Dermis blood vessel endothelial cell (primary cell): ENCODE measurements at regions not wholly inside any gene's neighbourhood (a gene's known extent, or its start where the extent isn't known, plus 50 kb on each side); places are given as distances from the start of the nearest gene placed in this dataset.

ENCODE experiments used
- DNase-seq: peaks from one replicate; pipeline ENCODE4 v3.0.0; 2010

DNA sequence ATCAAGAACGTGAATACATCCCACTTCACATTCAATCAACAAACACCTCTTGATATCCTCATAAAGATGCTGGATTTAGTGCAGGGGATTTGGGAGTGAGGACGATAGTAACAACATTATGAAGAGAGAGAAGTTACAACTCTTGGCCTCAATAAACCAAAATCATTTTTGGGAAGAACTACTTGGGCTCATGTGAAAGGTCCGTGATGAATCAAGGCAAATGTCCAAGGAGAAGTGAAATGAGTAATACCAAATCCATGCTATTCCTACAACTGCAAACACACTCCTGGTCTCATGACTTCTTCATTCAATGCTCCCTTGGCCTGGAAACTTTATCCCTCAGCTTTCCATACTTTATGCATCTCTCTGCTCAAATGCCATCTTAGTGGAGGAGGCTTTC is 162.0 kb upstream of the LMNTD1 start:
- no peak for DNase-seq

DNA sequence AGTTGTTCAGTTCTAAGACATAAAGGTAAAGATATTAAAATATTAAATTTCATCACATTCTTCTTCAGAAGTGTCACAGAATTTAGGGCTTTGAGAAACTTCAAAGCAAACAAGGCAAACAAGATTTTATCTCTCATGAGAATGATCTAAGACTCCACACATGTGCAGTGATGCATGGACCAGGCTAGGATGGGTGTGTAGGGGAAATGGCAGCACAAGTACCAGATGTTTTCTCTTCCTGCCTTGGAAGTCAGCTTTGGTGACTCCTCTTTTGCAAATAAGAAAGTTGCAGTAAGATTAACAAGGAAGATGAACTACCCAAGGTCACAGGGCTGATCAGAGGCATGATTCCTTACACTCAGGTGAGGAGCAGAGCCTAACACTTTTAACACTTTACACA is 163.8 kb upstream of the LMNTD1 start:
- no peak for DNase-seq

DNA sequence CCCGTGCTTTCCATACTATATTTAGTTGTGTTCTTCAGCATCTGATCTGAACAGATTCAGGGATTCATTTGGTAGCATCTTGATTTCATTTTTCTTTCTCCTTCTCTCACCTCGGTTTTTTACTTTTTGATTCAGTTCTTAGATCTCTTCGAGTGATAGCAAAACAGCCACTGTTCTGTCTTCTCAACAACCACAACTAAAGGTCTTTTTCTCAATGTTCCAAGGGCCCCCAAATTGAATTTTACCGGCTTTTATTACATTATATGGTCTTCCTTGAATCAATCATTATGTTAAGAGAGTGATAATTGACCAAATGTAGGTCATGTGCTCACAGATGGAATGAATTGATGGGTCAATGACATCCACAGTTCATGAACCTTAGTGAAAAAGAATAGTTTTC is 164.5 kb upstream of the LMNTD1 start:
- no peak for DNase-seq

DNA sequence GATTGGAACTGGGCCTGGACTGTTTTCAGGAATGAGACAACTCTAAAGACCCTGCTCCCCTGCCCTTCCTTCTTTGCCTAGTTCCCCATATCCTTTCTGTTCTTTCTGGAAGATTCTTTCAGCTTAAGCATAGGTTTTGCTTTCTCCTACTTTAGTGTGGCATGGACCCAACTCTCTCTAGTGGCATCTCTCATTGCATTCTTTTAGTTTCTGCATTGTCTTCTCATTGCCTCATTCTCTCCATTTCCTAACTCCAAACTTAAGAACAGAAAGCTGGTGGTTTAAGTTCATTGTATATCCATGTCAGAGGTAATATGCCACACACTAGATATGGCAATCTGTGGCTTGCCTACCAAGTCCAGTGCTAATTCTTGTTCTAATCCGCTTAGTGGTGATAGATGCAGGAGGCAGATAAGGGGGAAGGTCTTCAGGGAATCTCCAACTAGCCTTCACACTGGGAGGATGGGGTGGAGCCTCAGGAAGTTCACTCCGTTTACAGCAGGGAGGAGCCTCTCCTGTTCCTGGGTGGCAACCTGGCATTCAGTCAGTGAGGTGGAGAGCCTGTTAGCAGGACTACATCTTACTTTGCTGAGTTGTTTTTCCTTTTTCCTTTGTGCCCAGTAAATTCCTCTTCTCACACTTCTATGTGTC is 165.1 kb upstream of the LMNTD1 start:
- DNase-seq: no peak

DNA sequence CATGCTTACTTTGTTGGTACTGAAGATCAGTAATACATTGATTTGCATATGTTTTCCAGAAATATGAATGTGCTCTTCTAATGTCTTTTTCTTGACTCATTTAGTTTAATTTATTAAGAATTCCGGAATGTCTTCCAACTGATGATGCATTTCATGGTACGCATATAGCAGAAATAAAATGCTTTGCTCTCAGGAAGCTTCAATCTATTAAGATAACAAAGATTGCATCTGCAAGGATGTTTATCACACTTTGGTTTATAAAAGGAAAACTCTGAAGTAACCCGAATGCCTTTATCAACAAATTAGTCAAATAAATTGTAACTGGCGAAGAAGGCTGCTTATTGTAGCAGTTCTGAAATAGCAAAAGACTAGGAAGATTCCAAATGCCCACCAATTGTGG is 166.4 kb upstream of the LMNTD1 start:
- DNase-seq: peak; percentile 38

DNA sequence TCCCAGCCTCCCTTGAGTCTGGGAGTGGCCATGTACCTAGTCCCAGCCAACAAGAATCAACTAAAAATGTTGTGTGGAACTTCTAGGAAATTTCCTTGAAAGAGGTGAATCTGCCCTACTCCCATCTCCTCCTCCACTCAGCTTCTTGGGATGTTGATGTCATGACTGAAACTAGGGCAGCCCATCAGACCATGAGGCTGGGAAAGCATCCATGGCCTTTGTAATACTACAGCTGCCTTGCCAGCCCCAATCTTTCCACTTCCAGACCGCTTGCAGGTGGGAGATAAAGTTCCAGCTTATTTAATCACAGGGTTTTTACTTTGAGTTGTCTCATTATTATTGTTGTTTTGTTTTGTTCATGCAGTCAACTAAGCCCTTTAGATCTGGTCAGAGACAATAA is 170.3 kb upstream of the LMNTD1 start:
- no peak for DNase-seq

DNA sequence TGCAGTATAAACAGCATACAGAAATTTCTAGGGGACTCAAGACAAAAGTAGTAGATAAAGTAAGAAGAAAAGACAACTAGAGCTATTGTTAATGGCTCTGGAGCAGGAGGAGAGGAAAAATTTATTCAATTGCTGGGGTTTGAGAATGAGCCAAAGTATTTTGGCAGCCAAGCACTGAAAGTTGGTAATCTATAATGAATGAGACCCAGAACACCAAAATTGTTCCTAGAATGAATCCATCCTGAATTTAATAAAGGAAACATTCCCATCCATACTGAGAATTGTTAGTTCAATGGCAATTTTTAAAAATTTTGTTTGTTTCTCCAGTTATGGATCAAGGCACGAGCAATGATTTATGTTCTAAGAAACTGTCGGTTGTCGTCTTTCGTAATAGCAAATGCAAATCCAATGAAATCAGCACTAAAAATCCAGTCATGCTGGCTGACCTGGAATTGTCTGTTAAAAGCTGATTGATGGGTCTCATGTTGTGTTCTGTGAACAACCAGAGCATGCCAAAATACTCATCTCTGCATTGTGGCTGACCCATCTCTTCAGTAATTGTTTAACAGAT is 170.9 kb upstream of the LMNTD1 start:
- no peak for DNase-seq

DNA sequence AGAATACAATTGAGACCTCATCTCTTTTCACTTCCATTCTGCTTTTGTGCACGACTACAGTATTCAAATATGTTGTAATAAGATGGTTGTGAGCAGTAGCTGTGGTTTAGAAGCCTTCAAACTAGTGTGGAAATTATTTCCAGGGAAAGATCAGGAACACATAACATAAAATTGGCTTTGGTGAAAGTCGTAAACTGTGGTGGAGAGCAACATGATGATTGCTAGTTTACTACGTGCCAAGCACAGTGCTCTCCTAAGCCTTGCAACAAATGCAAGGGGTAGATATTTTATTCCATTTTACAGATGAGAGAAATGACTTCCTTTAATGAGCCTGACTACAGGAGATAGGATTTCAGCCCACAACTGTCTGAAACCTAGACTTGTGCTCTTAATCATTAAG is 172.4 kb upstream of the LMNTD1 start:
- no peak for DNase-seq

DNA sequence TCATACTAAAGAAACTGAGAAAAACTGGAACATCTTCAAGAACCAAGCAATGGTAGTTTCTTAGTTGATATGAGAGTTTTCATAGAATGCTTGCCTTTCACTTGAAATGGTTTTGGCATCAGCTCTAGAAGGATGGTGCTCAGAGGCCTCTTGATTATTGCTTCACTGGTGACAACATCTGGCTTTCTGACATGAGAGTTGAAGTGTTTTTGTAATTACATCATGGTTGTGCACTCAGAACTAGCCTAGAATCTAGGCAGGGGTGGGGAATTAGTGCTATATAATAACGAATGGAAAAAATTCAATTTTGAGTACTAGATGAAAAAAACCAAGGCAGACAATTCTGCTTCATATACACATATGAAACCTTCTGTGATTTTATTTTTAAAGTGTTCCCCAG is 172.8 kb upstream of the LMNTD1 start:
- no peak for DNase-seq

DNA sequence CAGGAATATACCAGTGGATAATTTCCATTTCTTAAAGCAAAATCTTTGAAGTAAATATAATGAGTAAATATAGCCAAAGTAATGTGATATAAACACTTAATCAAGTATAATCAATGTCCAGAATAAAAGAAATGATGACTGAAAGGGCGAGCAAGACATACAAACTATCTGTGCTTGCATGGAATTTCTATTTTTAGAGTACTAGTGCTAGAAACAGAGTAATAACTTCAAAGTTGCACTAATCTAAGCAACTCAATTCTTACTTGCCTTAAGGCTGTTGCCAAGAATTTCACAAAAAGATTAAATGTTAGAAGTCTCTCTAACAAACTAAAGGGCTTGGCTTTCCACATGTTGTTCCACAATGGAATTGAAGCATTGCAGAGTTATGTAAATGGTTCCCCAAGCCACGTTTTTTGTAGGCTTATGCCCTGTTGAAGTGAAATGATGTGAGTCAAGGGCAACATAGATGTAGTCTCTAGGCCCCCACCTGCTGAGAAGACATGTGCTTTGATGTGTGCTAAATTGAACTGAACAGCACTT is 175.0 kb upstream of the LMNTD1 start:
- no peak for DNase-seq

DNA sequence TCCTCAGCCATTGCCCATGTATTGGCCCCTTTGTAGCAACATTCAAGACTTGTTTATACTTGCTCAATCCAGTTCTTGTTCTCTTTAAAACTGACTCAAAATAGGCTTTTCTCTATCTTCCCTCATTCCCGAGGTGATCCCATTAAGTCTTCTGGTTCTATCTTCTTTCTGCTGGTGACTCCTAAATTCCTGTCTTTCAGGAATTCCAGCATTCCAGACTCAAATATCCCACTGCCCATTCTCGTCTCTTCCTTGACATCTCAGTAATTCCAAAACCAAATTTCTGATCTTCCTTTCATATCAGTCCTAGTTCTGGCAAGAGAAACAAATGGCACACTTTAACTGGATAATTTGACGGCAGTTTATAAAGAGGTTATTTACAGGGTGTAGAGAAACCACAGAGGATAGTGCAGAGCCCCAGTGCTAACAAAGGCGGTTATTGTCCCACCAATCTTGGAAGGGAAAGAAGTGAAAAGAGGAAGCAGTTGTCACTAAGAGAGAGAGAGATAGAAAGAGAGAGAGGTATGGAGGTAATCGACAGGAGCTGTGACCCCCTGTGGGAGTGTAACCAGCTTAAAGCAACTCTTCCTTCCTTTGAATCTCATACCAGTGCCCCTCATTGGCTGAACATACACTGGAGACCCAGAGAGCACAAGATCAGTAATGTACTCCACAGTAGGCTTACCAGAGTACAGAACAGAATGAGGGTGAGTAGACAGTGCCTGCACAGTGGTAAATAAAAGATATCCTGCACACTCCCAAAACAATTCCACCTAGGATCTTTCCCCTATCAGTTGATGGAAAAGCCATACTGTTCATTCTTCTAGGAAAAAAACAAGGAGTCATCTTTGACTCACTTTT is 177.6 kb upstream of the LMNTD1 start:
- no peak for DNase-seq

DNA sequence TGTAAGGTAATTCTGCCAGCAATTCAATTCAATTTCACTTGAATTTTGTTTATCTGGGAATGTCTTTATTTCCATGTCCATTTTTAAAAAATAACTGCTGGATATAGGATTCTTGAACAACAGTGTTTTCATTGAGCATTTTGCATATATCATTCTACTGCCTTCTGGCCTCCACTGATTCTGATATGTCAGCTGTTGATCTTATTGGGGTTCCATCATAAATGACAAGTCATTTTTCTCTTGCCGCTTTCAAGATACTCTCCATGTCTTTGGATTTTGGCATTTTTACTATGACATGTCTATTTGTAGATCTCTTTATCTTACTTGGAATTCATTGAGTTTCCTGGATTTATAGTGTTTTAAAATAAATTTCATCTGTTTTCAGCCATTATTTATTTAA is 180.5 kb upstream of the LMNTD1 start:
- no peak for DNase-seq

DNA sequence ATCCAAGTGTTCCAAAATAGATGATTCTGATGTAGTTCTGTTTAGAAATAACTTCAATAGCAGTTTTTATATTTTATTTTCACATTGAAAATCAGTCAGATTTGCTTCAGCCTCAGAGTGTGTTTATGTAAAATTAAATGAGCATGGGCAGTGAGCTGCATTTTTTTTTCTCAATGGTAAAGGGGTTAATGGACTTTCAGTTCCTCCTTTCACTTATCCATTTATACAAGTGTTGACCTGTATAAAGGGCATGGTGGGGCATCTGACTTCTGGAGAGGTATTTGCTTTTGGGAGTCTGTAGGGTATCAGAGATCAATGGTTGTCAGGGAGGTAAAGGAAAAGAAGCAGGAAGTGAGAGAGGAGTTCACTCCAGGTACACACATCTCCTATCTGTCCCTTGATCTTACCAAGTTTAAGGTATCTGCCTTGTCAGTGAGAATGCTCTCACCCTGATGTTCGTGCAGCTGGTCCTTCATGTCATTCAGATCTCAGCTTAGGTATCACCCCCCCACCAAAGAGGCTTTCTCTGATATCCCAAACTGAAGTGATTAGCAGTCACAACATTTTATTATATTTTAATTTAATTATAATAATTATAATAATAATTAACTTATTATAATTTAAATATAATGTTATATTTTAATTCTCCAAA is 181.6 kb upstream of the LMNTD1 start:
- no peak for DNase-seq

DNA sequence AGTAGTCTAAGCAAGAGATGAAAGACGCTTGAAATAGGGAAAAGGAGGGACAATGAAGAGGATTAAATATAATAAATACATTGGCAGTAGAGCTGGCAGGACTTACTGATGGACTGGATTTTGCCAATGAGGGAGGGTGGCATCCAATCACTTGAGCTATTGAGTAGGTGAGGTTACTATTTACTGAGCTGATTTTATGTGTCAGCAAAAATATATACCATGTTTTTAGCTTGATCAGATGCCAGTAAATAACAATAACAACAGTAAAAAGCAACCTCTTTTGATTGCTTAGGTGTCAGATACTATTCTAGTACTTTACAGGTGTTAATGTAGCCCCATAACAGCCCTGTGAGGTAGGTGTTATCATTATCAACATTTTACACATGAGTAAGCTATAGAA is 187.5 kb upstream of the LMNTD1 start:
- DNase-seq: no peak

DNA sequence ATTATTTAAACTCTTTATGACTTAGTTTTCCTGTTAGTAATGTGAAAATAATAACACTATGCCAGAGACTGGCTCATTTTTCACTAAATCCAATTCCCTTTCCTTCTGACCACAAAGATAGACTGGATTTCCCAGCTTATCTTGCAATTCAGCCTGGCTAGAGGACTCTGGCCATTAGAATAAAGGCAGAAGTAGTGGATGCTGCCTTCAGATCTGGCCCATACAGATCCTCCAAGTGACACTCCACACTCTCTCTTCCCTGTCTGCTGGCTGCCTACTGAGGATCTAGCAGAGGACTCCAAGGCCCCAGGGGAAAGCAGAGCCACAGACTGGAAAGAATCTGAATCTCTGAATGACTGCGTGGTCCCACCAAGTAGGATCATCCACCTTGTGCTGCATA is 188.8 kb upstream of the LMNTD1 start:
- no peak for DNase-seq

DNA sequence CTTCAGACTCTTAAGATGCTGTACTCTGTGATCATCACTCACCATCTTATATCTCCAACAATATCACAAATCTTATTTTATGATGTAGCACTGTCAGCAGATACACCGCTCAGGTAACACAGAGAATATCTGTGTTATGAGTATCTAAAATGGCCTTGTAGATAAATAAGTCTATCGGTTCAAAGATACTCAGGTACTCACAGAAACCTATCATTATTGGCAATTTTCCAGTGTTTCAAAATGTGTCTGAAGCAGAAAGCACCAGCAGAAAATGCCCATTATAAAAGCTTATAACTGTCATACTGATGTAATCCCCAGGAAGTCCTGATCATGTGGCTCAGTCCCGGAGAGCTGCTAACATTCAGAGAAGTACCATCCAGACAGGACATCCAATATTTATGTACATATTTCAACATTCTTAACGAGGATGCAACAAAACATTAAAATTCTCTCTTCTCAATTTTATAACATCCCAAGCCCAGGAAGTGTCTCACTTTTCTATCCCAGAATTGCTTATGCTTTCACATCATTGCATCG is 190.7 kb upstream of the LMNTD1 start:
- DNase-seq: peak; percentile 2

DNA sequence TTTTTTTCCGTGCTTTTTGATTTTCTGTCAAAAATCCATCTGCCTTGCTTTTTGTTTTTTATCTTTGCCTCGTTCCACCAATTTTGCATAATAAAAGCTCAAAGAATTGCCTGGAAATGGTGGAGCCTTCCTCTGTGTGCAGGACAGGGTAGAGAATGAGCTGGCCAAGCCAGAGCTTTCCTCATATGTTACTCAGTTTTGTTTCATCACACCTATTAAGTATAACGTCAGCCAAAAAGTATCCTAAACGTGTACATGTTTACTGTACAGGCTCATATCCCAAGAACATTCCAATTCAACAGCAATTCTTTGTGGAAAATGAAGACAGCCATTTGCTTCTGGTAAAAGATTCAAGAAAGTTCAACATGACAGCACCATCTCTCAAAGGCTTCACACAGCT is 191.2 kb upstream of the LMNTD1 start:
- no peak for DNase-seq

DNA sequence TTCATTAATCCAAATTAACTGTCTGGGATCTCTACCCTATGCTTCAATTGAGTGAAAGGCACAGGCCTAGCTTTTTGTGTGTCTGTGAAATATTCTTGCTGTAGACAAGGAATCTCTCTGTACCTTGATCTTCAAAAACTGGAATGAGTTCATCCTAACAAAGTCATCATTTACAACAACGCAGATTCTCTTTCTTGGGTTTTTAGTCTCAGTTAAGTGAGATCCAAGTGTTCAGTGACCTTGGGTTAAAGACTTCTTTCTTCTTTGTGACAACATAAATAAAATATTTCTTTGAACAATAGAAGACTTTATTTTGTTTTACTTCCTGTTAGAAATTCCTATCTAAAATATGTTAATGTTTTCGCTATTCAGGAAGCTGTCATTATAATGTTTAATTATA is 192.2 kb upstream of the LMNTD1 start:
- DNase-seq: peak; percentile 45

DNA sequence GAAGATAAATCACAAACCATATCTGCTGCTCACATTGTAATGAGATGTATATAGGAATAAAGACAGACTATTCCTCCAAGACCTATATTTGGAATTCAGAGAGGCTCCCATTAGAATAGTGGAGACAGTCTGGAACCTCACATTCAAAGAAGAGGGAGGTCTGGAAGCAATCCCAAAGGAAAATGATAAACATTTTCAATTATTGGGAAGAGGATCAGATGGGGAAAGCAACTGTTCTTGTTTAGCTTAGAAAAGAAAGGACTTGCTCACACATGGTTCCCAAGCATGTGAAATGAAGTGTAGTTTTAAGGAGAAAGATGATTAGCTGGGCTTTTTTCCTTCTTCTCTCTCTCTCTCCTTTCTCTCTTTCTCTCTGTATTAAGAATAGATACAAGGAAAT is 193.0 kb upstream of the LMNTD1 start:
- no peak for DNase-seq

DNA sequence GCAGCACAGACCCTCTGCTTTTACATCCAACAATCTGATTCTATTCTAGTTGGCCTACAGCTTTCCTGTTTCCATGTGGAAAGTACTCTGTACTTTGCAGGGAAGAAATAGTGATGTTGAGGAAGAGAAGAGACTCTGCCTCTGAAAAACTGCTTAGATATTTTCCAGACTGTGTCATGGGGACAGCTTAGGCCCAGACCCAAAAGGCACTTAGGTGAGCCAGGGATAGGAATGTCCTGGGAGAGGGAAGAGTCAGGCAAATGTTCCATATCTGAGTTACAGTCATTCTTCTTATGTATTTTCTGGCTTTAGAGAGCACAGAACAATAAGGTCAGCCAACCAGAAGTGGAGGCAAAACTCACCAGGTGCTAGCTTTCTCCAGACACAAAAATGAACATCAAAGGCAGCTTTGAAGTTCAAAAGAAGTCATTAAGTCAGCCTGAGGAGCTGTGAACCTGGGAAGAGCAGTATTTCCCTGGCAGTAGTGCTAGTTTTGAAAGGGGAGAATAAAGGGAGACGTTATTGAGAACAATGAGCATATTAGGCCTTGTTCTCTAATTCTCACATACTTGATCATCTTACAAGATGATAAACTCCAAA is 199.7 kb upstream of the LMNTD1 start:
- no peak for DNase-seq

DNA sequence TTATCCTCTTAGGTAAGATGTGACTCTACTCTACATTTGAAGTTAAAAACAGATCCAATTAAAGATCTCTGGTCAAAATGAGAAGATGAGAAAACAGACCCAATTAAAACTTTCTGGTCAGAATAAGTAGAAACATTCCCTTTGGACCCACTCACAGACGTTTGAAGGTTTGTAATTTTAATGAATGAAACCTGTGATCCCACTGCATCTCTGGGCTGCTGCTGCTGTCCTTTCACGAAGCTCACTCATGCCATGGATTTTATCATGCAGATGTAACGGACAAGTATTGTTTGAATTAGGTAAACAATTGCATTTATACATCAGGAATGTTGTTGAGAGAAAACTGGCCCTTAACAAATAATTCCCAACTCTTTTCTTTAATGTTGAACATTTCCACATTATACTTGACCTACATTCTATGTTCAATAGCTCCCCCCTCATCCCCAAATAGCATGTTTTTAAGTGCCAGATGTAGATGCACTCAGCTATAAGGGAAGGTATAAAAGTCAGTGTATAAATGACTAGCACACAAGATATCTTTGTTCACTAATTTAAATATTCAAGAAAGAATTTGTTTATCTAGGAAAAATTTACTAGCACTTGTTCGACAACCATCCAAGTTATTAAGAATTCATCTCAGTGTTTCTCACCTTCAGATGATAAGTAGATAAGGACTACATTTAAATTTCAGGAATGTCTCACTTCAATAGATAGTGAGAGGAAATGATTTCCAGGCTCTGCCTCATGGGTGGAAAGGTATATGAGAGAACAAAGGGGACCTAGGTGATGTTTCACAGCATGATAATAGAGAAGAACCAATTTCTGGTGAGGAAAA is 202.3 kb upstream of the LMNTD1 start:
- no peak for DNase-seq

DNA sequence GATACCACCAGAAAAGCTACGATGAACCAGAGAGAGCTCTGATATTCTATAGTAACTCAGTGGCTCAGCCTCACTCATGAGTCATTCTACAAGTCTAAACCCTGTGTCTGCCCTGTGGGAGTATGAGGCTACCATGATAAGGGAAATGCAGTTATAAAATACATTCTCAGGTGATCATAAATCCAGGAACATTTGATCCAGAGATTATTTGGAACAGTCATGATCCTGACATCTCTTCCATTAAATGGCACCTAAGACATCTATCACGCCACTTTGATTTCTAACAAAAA is 202.6 kb upstream of the RASSF8 start:
- DNase-seq: no peak
